Astrocyte (in vitro differentiated cells and primary cell): ENCODE measurements at regions not wholly inside any gene's neighbourhood (a gene's known extent, or its start where the extent isn't known, plus 50 kb on each side); places are given as distances from the start of the nearest gene placed in this dataset.

Experiments used
- DNase-seq: peaks from one replicate; pipeline ENCODE4 v3.0.0-alpha.2; 2010; ENCODE audit warnings: low read depth
- FAIRE-seq: peaks from 2 replicates; lab custom pipeline; 2011; peaks lifted over from hg19 to GRCh38; lab: Jason Lieb, UNC
- H2AFZ ChIP-seq: 2 replicates; pipeline ENCODE4 v1.6.0; 2012; ENCODE audit warnings: low read depth, low read length, inconsistent platforms
- H3K27ac ChIP-seq: 2 replicates; pipeline ENCODE4 v1.5.1; 2011; ENCODE audit warnings: low read depth, low read length, inconsistent platforms
- H3K27me3 ChIP-seq: 2 replicates; pipeline ENCODE4 v1.6.0; 2011; ENCODE audit warnings: low read length, inconsistent platforms; ENCODE audit not compliant: insufficient read depth
- H3K36me3 ChIP-seq: 2 replicates; pipeline ENCODE4 v1.5.1; 2011; ENCODE audit warnings: low read length, inconsistent platforms; ENCODE audit not compliant: insufficient read depth
- H3K4me1 ChIP-seq: 2 replicates; pipeline ENCODE4 v1.5.1; 2011; ENCODE audit warnings: low read length, inconsistent platforms; ENCODE audit not compliant: insufficient read depth
- H3K4me2 ChIP-seq: 2 replicates; pipeline ENCODE4 v1.6.0; 2012; ENCODE audit warnings: low read length, inconsistent platforms
- H3K4me3 ChIP-seq: 2 replicates; pipeline ENCODE4 v1.5.1; 2011; ENCODE audit warnings: low read depth, mild to moderate bottlenecking, low read length, inconsistent platforms; ENCODE audit not compliant: insufficient read depth
- H3K79me2 ChIP-seq: 2 replicates; pipeline ENCODE4 v1.6.0; 2012; ENCODE audit warnings: mild to moderate bottlenecking, low read length, inconsistent platforms; ENCODE audit not compliant: insufficient read depth
- H3K9ac ChIP-seq: 2 replicates; pipeline ENCODE4 v1.6.0; 2012; ENCODE audit warnings: mild to moderate bottlenecking, low read length, inconsistent platforms
- H3K9me3 ChIP-seq: 2 replicates; pipeline ENCODE4 v1.5.1; 2012; ENCODE audit warnings: low read depth, mild to moderate bottlenecking, low read length, inconsistent platforms; ENCODE audit not compliant: insufficient read depth
- H4K20me1 ChIP-seq: 2 replicates; pipeline ENCODE4 v1.6.0; 2012; ENCODE audit warnings: low read length, inconsistent platforms; ENCODE audit not compliant: insufficient read depth
- H3K27ac Mint-ChIP-seq: one replicate; pipeline ENCODE4 v1.8.0; 2021; ENCODE audit warnings: mild to moderate bottlenecking, mixed read lengths; ENCODE audit not compliant: unreplicated experiment
- H3K27me3 Mint-ChIP-seq: one replicate; pipeline ENCODE4 v1.8.0; 2021; ENCODE audit warnings: low read depth, mixed read lengths; ENCODE audit not compliant: unreplicated experiment
- H3K36me3 Mint-ChIP-seq: one replicate; pipeline ENCODE4 v1.8.0; 2021; ENCODE audit warnings: low read depth, mixed read lengths; ENCODE audit not compliant: unreplicated experiment
- H3K4me1 Mint-ChIP-seq: one replicate; pipeline ENCODE4 v1.8.0; 2021; ENCODE audit warnings: low read depth, mixed read lengths; ENCODE audit not compliant: unreplicated experiment
- H3K4me3 Mint-ChIP-seq: one replicate; pipeline ENCODE4 v1.8.0; 2021; ENCODE audit warnings: mild to moderate bottlenecking, moderate library complexity, mixed read lengths; ENCODE audit not compliant: unreplicated experiment
- H3K9me3 Mint-ChIP-seq: one replicate; pipeline ENCODE4 v1.8.0; 2021; ENCODE audit warnings: mild to moderate bottlenecking, mixed read lengths; ENCODE audit not compliant: unreplicated experiment
- CTCF ChIP-seq: IDR thresholded peaks from 2 replicates; pipeline ENCODE4 v1.5.1; 2011; ENCODE audit warnings: low read depth, mild to moderate bottlenecking, inconsistent platforms, low read length, moderate library complexity; ENCODE audit not compliant: insufficient read depth
- EZH2 ChIP-seq: IDR thresholded peaks from 2 replicates; pipeline ENCODE4 v1.6.1; 2012; ENCODE audit warnings: mild to moderate bottlenecking, low read length, inconsistent platforms; ENCODE audit not compliant: insufficient read depth

GRCh38 chr2:19635951-19636510, 265.8 kb downstream of the TTC32 start:
- no peak for FAIRE-seq
- H3K4me1 ChIP-seq, result no peaks in the 10 kb centered on the region
- no peak overlapping the region for H2AFZ ChIP-seq
- Mint-ChIP-seq H3K4me1 (no peaks in the 10 kb centered on the region), H3K36me3 (no peaks in the 10 kb centered on the region), H3K9me3 (peaks cover 4% of the 10 kb centered on the region), H3K27me3 (peaks cover 24% of the 10 kb centered on the region), H3K4me3 (no peak overlapping the region), H3K27ac (no peak overlapping the region)
- no peaks in the 10 kb centered on the region for H3K36me3 ChIP-seq
- H3K9me3 ChIP-seq, result no peaks in the 10 kb centered on the region
- TF ChIP-seq CTCF (no peak), EZH2 (no peak)
- no peak for DNase-seq
- H3K27ac ChIP-seq, result no peak overlapping the region
- no peak overlapping the region for H3K4me2 ChIP-seq
- H3K4me3 ChIP-seq, result no peak overlapping the region
- no peaks in the 10 kb centered on the region for H3K27me3 ChIP-seq
- no peaks in the 10 kb centered on the region for H3K79me2 ChIP-seq
- no peak overlapping the region for H3K9ac ChIP-seq
- no peaks in the 10 kb centered on the region for H4K20me1 ChIP-seq

DNA sequence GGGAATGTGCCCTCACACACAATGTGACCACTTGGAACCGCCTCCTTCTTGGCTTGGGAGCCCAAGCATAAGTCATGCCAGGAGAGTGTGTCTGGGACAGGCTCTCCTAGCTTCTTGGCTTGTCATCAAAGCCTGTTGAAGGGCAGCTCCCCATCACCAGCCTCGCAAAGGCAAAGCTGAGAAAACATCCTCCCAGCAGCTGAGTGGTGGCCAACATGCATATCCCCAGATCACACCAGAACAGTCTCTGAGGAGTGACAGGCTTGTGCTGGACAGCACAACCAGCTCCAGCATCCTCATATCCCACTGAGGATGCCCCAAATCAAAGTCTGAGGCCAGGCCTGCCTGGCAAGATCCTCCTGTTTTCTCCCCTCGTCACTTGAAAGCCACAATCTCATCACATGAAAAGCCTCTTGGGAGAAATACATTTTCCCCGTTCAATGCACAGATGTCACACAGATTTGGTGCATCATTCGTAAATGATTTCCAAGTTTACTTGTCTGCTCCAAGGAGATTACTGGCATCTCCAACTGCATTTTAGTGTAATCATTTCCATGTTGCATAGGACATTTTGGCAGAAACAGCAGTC, 269.3 kb downstream of the TTC32 start:
- Mint-ChIP-seq H3K27ac (no peak overlapping the region), H3K9me3 (peaks cover 4% of the 10 kb centered on the region), H3K4me1 (no peaks in the 10 kb centered on the region), H3K27me3 (peaks cover 19% of the 10 kb centered on the region), H3K4me3 (no peak overlapping the region), H3K36me3 (peaks cover 2% of the 10 kb centered on the region)
- no peaks in the 10 kb centered on the region for H3K79me2 ChIP-seq
- no peak overlapping the region for H3K4me3 ChIP-seq
- H3K27me3 ChIP-seq, result no peaks in the 10 kb centered on the region
- no peaks in the 10 kb centered on the region for H4K20me1 ChIP-seq
- H3K27ac ChIP-seq, result no peak overlapping the region
- no peak overlapping the region for H2AFZ ChIP-seq
- H3K4me2 ChIP-seq, result no peak overlapping the region
- DNase-seq (no peak), FAIRE-seq (no peak)
- no peaks in the 10 kb centered on the region for H3K36me3 ChIP-seq
- no peaks in the 10 kb centered on the region for H3K4me1 ChIP-seq
- H3K9ac ChIP-seq, result no peak overlapping the region
- H3K9me3 ChIP-seq, result no peaks in the 10 kb centered on the region
- TF ChIP-seq EZH2 (no peak), CTCF (no peak)

DNA sequence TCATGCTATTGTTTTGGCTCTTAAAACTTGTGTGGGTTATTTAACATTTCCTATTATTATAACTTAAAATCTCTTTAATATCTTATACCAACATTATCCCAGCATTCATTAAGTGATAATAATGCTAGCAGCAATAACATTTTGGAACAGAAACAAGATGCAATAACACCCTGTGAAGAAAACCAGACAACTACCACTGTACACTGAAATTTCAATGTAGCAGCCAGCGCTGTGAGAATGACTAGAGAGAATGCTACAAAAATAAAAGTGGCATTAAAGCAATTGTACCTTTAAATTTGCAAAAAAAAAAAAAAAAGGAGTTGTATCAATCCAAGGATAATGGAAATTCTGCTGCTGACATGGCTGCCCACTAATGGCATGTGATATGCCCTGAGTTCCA, 269.9 kb downstream of the TTC32 start:
- H4K20me1 ChIP-seq, result no peaks in the 10 kb centered on the region
- Mint-ChIP-seq H3K4me1 (no peaks in the 10 kb centered on the region), H3K27me3 (peaks cover 19% of the 10 kb centered on the region), H3K36me3 (peaks cover 2% of the 10 kb centered on the region), H3K4me3 (no peak overlapping the region), H3K9me3 (peaks cover 4% of the 10 kb centered on the region), H3K27ac (no peak overlapping the region)
- H2AFZ ChIP-seq, result no peak overlapping the region
- H3K36me3 ChIP-seq, result no peaks in the 10 kb centered on the region
- no peak overlapping the region for H3K4me3 ChIP-seq
- H3K4me2 ChIP-seq, result no peak overlapping the region
- no peak overlapping the region for H3K9ac ChIP-seq
- no peaks in the 10 kb centered on the region for H3K27me3 ChIP-seq
- no peaks in the 10 kb centered on the region for H3K9me3 ChIP-seq
- FAIRE-seq (no peak), DNase-seq (no peak)
- TF ChIP-seq CTCF, result no peak
- no peak for TF ChIP-seq EZH2
- H3K79me2 ChIP-seq, result no peaks in the 10 kb centered on the region
- no peaks in the 10 kb centered on the region for H3K4me1 ChIP-seq
- no peak overlapping the region for H3K27ac ChIP-seq
